Spleen (tissue), 7 donors: ENCODE measurements at regions not wholly inside any gene's neighbourhood (a gene's known extent, or its start where the extent isn't known, plus 50 kb on each side); places are given as distances from the start of the nearest gene placed in this dataset.
"Not testable (repeated sequence)": the region's sequence is repeated elsewhere in the genome, so short reads cannot be mapped to it uniquely, and the experiment has no call there.

ENCODE experiments used
- CTCF ChIP-seq, 11 experiments: fragments of 200-600 bp in 7 of 11; fragments of 450-650 bp in 4 of 11; sonication (generic) in 4 of 11; IDR thresholded peaks in 8 of 11; conservative IDR thresholded peaks in 3 of 11; 1 replicate in 7 of 11; 2 replicates in 4 of 11; pipeline versions ENCODE4 v1.4.0 to v1.8.0; 2016 to 2021; ENCODE audit warnings: antibody characterized with exemption in 11 of 11, inconsistent platforms in 4 of 11, mild to moderate bottlenecking in 1 of 11
- POLR2A ChIP-seq, 3 donors: fragments of 450-650 bp; IDR thresholded peaks; one replicate each; pipeline ENCODE4 v1.5.1; 2017; ENCODE audit warnings: antibody characterized with exemption in 3 of 3, mild to moderate bottlenecking in 1 of 3
- POLR2AphosphoS5 ChIP-seq, 3 donors: sonication (generic); formaldehyde crosslinking; IDR thresholded peaks; one replicate each; pipeline ENCODE4 v1.5.1; 2017; ENCODE audit warnings: antibody characterized with exemption in 3 of 3
- donor health status: DM: no; HTN: no; CAD: no; lungs with moderate emphysema.
- donor health status: DM: no; HTN: no; CAD: no.
- donor health status: DM: no; HTN: no; CAD: no.

- TF ChIP-seq POLR2A (IDR thresholded peaks at IDR 0.05); CTCF (IDR thresholded peaks at IDR 0.05 in 8 of 11, conservative IDR thresholded peaks at IDR 0.05 in 3 of 11); POLR2AphosphoS5 (IDR thresholded peaks at IDR 0.05): not testable (repeated sequence)
Observed at GRCh38 chr9:138212811-138213210, 335.2 kb downstream of the CACNA1B start.
